Mesenchymal stem cell (in vitro differentiated cells and primary cell): ENCODE measurements at regions not wholly inside any gene's neighbourhood (a gene's known extent, or its start where the extent isn't known, plus 50 kb on each side); places are given as distances from the start of the nearest gene placed in this dataset.

Source experiments
- DNase-seq: peaks from one replicate; pipeline ENCODE4 v3.0.0-alpha.2; 2013
- H2AFZ ChIP-seq: one replicate; pipeline ENCODE4 v1.6.1; 2013; ENCODE audit warnings: low read depth, mild to moderate bottlenecking, control low read depth, inconsistent platforms, low read length, moderate library complexity
- H2AK5ac ChIP-seq: 2 replicates; pipeline ENCODE4 v1.6.1; 2013; ENCODE audit warnings: low read length, moderate library complexity, mild to moderate bottlenecking, inconsistent platforms; ENCODE audit not compliant: severe bottlenecking
- H2BK120ac ChIP-seq: one replicate; pipeline ENCODE4 v1.6.1; 2013; ENCODE audit warnings: low read depth, mild to moderate bottlenecking, inconsistent platforms, low read length, moderate library complexity
- H2BK12ac ChIP-seq, 2 experiments: one replicate each; pipeline ENCODE4 v1.6.1; 2013; ENCODE audit warnings: inconsistent platforms in 2 of 2, low read length in 2 of 2, mild to moderate bottlenecking in 2 of 2, moderate library complexity in 2 of 2, control low read depth in 1 of 2
- H2BK15ac ChIP-seq: one replicate; pipeline ENCODE4 v1.6.1; 2013; ENCODE audit warnings: mild to moderate bottlenecking, low read depth, inconsistent platforms; ENCODE audit not compliant: poor library complexity, severe bottlenecking
- H2BK5ac ChIP-seq: 2 replicates; pipeline ENCODE4 v1.6.1; 2013; ENCODE audit warnings: low read depth, mild to moderate bottlenecking, low read length, control low read depth, inconsistent platforms; ENCODE audit not compliant: poor library complexity, severe bottlenecking
- H3K14ac ChIP-seq, 2 experiments: one replicate each; pipeline ENCODE4 v1.6.1; 2013; ENCODE audit warnings: inconsistent platforms in 2 of 2, low read length in 2 of 2, control low read depth in 1 of 2, mild to moderate bottlenecking in 1 of 2, moderate library complexity in 1 of 2
- H3K18ac ChIP-seq, 2 experiments: one replicate each; pipeline ENCODE4 v1.6.1; 2013; ENCODE audit warnings: inconsistent platforms in 2 of 2, low read length in 2 of 2, control low read depth in 1 of 2, low read depth in 1 of 2, mild to moderate bottlenecking in 1 of 2
- H3K23ac ChIP-seq, 2 experiments: one replicate each; pipeline ENCODE4 v1.6.1; 2013; ENCODE audit warnings: inconsistent platforms in 2 of 2, low read length in 2 of 2, mild to moderate bottlenecking in 2 of 2, moderate library complexity in 2 of 2, control low read depth in 1 of 2
- H3K27ac ChIP-seq: 2 replicates; pipeline ENCODE4 v1.5.1; 2013; ENCODE audit warnings: mild to moderate bottlenecking, moderate library complexity, low read length, control low read depth, inconsistent platforms; ENCODE audit not compliant: poor library complexity, severe bottlenecking
- H3K27me3 ChIP-seq, 2 experiments: 2 replicates each; pipeline versions ENCODE4 v1.6.1 to v1.7.0; 2013; ENCODE audit warnings: low read length in 2 of 2, mild to moderate bottlenecking in 2 of 2, moderate library complexity in 2 of 2, control low read depth in 1 of 2, inconsistent platforms in 1 of 2; ENCODE audit not compliant: control insufficient read depth in 1 of 2, insufficient read depth in 1 of 2
- H3K36me3 ChIP-seq, 2 experiments: 2 replicates each; pipeline versions ENCODE4 v1.6.1 to v1.7.0; 2013; ENCODE audit warnings: low read length in 2 of 2, control low read depth in 1 of 2, inconsistent platforms in 1 of 2, low read depth in 1 of 2, mild to moderate bottlenecking in 1 of 2; ENCODE audit not compliant: insufficient read depth in 2 of 2, control insufficient read depth in 1 of 2
- H3K4ac ChIP-seq, 2 experiments: one replicate each; pipeline ENCODE4 v1.6.1; 2013; ENCODE audit warnings: inconsistent platforms in 2 of 2, low read length in 2 of 2, mild to moderate bottlenecking in 2 of 2, moderate library complexity in 2 of 2, control low read depth in 1 of 2, low read depth in 1 of 2
- H3K4me1 ChIP-seq: 2 replicates; pipeline ENCODE4 v1.6.1; 2013; ENCODE audit warnings: low read depth, low read length, control low read depth; ENCODE audit not compliant: control insufficient read depth, insufficient read depth
- H3K4me2 ChIP-seq: 2 replicates; pipeline ENCODE4 v1.6.1; 2013; ENCODE audit warnings: low read length, mild to moderate bottlenecking, inconsistent platforms; ENCODE audit not compliant: poor library complexity, severe bottlenecking
- H3K4me3 ChIP-seq, 2 experiments: 2 replicates each; pipeline versions ENCODE4 v1.5.1 to v1.7.0; 2013; ENCODE audit warnings: low read length in 2 of 2, mild to moderate bottlenecking in 2 of 2, control low read depth in 1 of 2, low read depth in 1 of 2; ENCODE audit not compliant: insufficient read depth in 1 of 2
- H3K79me1 ChIP-seq: replicated peaks from 2 replicates; pipeline ENCODE4 v1.6.1; 2013; ENCODE audit warnings: mild to moderate bottlenecking, control low read depth, low read length, inconsistent platforms; ENCODE audit not compliant: poor library complexity, severe bottlenecking
- H3K9ac ChIP-seq: 2 replicates; pipeline ENCODE4 v1.7.0; 2013; ENCODE audit warnings: mild to moderate bottlenecking, low read length, moderate library complexity
- H3K9me3 ChIP-seq: 2 replicates; pipeline ENCODE4 v1.7.0; 2013; ENCODE audit warnings: mild to moderate bottlenecking, low read length; ENCODE audit not compliant: control insufficient read depth
- H4K8ac ChIP-seq: one replicate; pipeline ENCODE4 v1.6.1; 2013; ENCODE audit warnings: inconsistent platforms, mild to moderate bottlenecking, low read length, moderate library complexity
- H4K91ac ChIP-seq: one replicate; pipeline ENCODE4 v1.6.1; 2013; ENCODE audit warnings: mild to moderate bottlenecking, low read length, inconsistent platforms
- WGBS: methylation state at CpG from one replicate; pipeline ENCODE4 v1.1.7; 2013; ENCODE audit warnings: mixed read lengths; 5-methylcytosine and 5-hydroxymethylcytosine counted together

GRCh38 chr13:22107549-22107948 is 436.7 kb downstream of the FGF9 start:
- Histone ChIP-seq H3K14ac (no peak overlapping the region), H2AFZ (no peak overlapping the region), H3K23ac (no peak overlapping the region), H3K18ac (no peak overlapping the region), H2BK120ac (no peak overlapping the region), H2BK5ac (no peak overlapping the region), H3K4me2 (no peak overlapping the region), H3K4me3 (no peak overlapping the region), H3K9ac (no peak overlapping the region), H2BK12ac (no peak overlapping the region), H3K36me3 (no peaks in the 10 kb centered on the region), H4K8ac (no peak overlapping the region), H2AK5ac (no peak overlapping the region), H3K27ac (no peak overlapping the region), H3K79me1 (peaks cover 18% of the 10 kb centered on the region), H3K4ac (no peak overlapping the region), H3K27me3 (no peaks in the 10 kb centered on the region), H3K4me1 (peaks cover 9% of the 10 kb centered on the region), H3K9me3 (no peaks in the 10 kb centered on the region), H4K91ac (no peak overlapping the region), H2BK15ac (no peak overlapping the region)
- 77% methylated on average over 3 of the region's 4 CpGs for WGBS
- DNase-seq: no peak

- no peak overlapping the region for H3K9ac ChIP-seq
- WGBS: no CpG with 5 or more reads among the region's 3 CpGs
- H3K14ac ChIP-seq: no peak overlapping the region
- H2BK12ac ChIP-seq: no peak overlapping the region
- no peak overlapping the region for H4K91ac ChIP-seq
- H3K27ac ChIP-seq: no peak overlapping the region
- no peaks in the 10 kb centered on the region for H3K27me3 ChIP-seq
- no peak overlapping the region for H3K4me2 ChIP-seq
- H4K8ac ChIP-seq: no peak overlapping the region
- H2AFZ ChIP-seq: no peak overlapping the region
- DNase-seq: no peak
- no peaks in the 10 kb centered on the region for H3K36me3 ChIP-seq
- no peak overlapping the region for H3K23ac ChIP-seq
- no peaks in the 10 kb centered on the region for H3K9me3 ChIP-seq
- H3K4ac ChIP-seq: no peak overlapping the region
- no peak overlapping the region for H2BK120ac ChIP-seq
- H3K4me1 ChIP-seq: peaks cover 14% of the 10 kb centered on the region
- H2BK15ac ChIP-seq: no peak overlapping the region
- H2BK5ac ChIP-seq: no peak overlapping the region
- peaks cover 15% of the 10 kb centered on the region for H3K79me1 ChIP-seq
- no peak overlapping the region for H3K4me3 ChIP-seq
- H3K18ac ChIP-seq: no peak overlapping the region
- no peak overlapping the region for H2AK5ac ChIP-seq
Measured at GRCh38 chr13:22108283-22108942, 437.5 kb downstream of the FGF9 start.

- Histone ChIP-seq H3K36me3 (no peaks in the 10 kb centered on the region), H3K9me3 (no peaks in the 10 kb centered on the region), H3K27me3 (no peaks in the 10 kb centered on the region), H2AFZ (no peak overlapping the region), H2BK15ac (no peak overlapping the region), H3K27ac (no peak overlapping the region), H2BK120ac (no peak overlapping the region), H3K4ac (no peak overlapping the region), H3K18ac (no peak overlapping the region), H3K4me3 (no peak overlapping the region), H3K9ac (no peak overlapping the region), H3K4me1 (peaks cover 14% of the 10 kb centered on the region), H2AK5ac (no peak overlapping the region), H2BK5ac (no peak overlapping the region), H2BK12ac (no peak overlapping the region), H3K79me1 (peaks cover 15% of the 10 kb centered on the region), H3K4me2 (no peak overlapping the region), H3K14ac (no peak overlapping the region), H3K23ac (no peak overlapping the region), H4K8ac (no peak overlapping the region), H4K91ac (no peak overlapping the region)
- no peak for DNase-seq
- WGBS: 74% methylated on average over 4 of the region's 4 CpGs
Measured at GRCh38 chr13:22108979-22109378, 438.1 kb downstream of the FGF9 start.

GRCh38 chr13:22110368-22110767 is 439.5 kb downstream of the FGF9 start:
- no peak overlapping the region for H2BK120ac ChIP-seq
- no peak overlapping the region for H3K27ac ChIP-seq
- no peak for DNase-seq
- peaks cover 14% of the 10 kb centered on the region for H3K4me1 ChIP-seq
- no peak overlapping the region for H2BK12ac ChIP-seq
- H2BK15ac ChIP-seq: no peak overlapping the region
- H3K9me3 ChIP-seq: no peaks in the 10 kb centered on the region
- no peak overlapping the region for H3K23ac ChIP-seq
- H3K18ac ChIP-seq: no peak overlapping the region
- no peaks in the 10 kb centered on the region for H3K36me3 ChIP-seq
- no peak overlapping the region for H3K4ac ChIP-seq
- no peak overlapping the region for H4K8ac ChIP-seq
- no peak overlapping the region for H3K4me2 ChIP-seq
- no peak overlapping the region for H4K91ac ChIP-seq
- no peaks in the 10 kb centered on the region for H3K27me3 ChIP-seq
- H3K4me3 ChIP-seq: no peak overlapping the region
- H3K9ac ChIP-seq: no peak overlapping the region
- 75% methylated on average over 5 of the region's 6 CpGs for WGBS
- no peak overlapping the region for H3K14ac ChIP-seq
- H2AFZ ChIP-seq: no peak overlapping the region
- peaks cover 13% of the 10 kb centered on the region for H3K79me1 ChIP-seq
- H2AK5ac ChIP-seq: no peak overlapping the region
- no peak overlapping the region for H2BK5ac ChIP-seq
